Spleen (tissue), 11 donors: ENCODE measurements at regions not wholly inside any gene's neighbourhood (a gene's known extent, or its start where the extent isn't known, plus 50 kb on each side); places are given as distances from the start of the nearest gene placed in this dataset.

Experiments used
- DNase-seq: peaks from one replicate; pipeline ENCODE4 v3.0.0-alpha.2; 2020
- H3K27ac ChIP-seq, 8 donors: fragments of 200-600 bp; sonication (generic) in 7 of 8; 1 replicate in 4 of 8; 2 replicates in 4 of 8; pipeline versions ENCODE4 v1.5.0 to v1.8.0; 2016 to 2021; ENCODE audit warnings: inconsistent platforms in 4 of 8, mild to moderate bottlenecking in 4 of 8, moderate library complexity in 1 of 8
- H3K27me3 ChIP-seq, 7 donors: fragments of 200-600 bp; sonication (generic) in 6 of 7; replicated peaks in 1 of 7; 1 replicate in 4 of 7; 2 replicates in 3 of 7; pipeline versions ENCODE4 v1.5.0 to v1.8.0; 2016 to 2021; ENCODE audit warnings: inconsistent platforms in 3 of 7, mild to moderate bottlenecking in 1 of 7
- H3K36me3 ChIP-seq, 6 donors: fragments of 200-600 bp; sonication (generic) in 5 of 6; 1 replicate in 4 of 6; 2 replicates in 2 of 6; pipeline versions ENCODE4 v1.5.0 to v1.8.0; 2016 to 2021; ENCODE audit warnings: inconsistent platforms in 2 of 6
- H3K4me1 ChIP-seq, 6 donors: fragments of 200-600 bp; sonication (generic) in 5 of 6; 1 replicate in 3 of 6; 2 replicates in 3 of 6; pipeline versions ENCODE4 v1.5.0 to v1.8.0; 2016 to 2021; ENCODE audit warnings: inconsistent platforms in 3 of 6
- H3K4me3 ChIP-seq, 8 donors: fragments of 200-600 bp; sonication (generic) in 7 of 8; 1 replicate in 4 of 8; 2 replicates in 4 of 8; pipeline versions ENCODE4 v1.5.0 to v1.8.0; 2016 to 2021; ENCODE audit warnings: inconsistent platforms in 4 of 8, mild to moderate bottlenecking in 4 of 8, moderate library complexity in 2 of 8
- H3K9me3 ChIP-seq, 8 donors: fragments of 200-600 bp; sonication (generic) in 7 of 8; 1 replicate in 4 of 8; 2 replicates in 4 of 8; pipeline versions ENCODE4 v1.5.0 to v1.8.0; 2016 to 2021; ENCODE audit warnings: inconsistent platforms in 4 of 8
- CTCF ChIP-seq, 11 experiments: fragments of 200-600 bp in 7 of 11; fragments of 450-650 bp in 4 of 11; sonication (generic) in 4 of 11; IDR thresholded peaks in 8 of 11; conservative IDR thresholded peaks in 3 of 11; 1 replicate in 7 of 11; 2 replicates in 4 of 11; pipeline versions ENCODE4 v1.4.0 to v1.8.0; 2016 to 2021; ENCODE audit warnings: antibody characterized with exemption in 11 of 11, inconsistent platforms in 4 of 11, mild to moderate bottlenecking in 1 of 11
- POLR2A ChIP-seq, 3 donors: fragments of 450-650 bp; IDR thresholded peaks; one replicate each; pipeline ENCODE4 v1.5.1; 2017; ENCODE audit warnings: antibody characterized with exemption in 3 of 3, mild to moderate bottlenecking in 1 of 3
- POLR2AphosphoS5 ChIP-seq, 3 donors: sonication (generic); formaldehyde crosslinking; IDR thresholded peaks; one replicate each; pipeline ENCODE4 v1.5.1; 2017; ENCODE audit warnings: antibody characterized with exemption in 3 of 3
- WGBS, 5 donors: extraction: QIAGEN DNeasy Blood & Tissue Kit in 3 of 5; methylation state at CpG; one replicate each; pipeline versions ENCODE4 v1.1.5 to v1.1.7; 2013 to 2018; 5-methylcytosine and 5-hydroxymethylcytosine counted together
- intact Hi-C: fragments of 100-400 bp; cut with DNase I; formaldehyde crosslinking; loops from one replicate; pipeline ENCODE4 v1.15.0; 2023; ENCODE audit warnings: low total_unique reads
- donor health status: healthy with polysubstance abuse.
- donor health status: DM: no; HTN: no; CAD: no; lungs with moderate emphysema.
- donor health status: DM: no; HTN: no; CAD: no.
- donor health status: Bipolar disorder and iron deficiency.
- donor health status: healthy.
- donor health status: DM: no; HTN: no; CAD: no.
- donor health status: DM: yes; HTN: yes; CAD: no.

- Histone ChIP-seq H3K4me3 (no peak overlapping the region), H3K27me3 (no peaks in the 10 kb centered on the region), H3K4me1 (no peaks in the 10 kb centered on the region), H3K36me3 (no peaks in the 10 kb centered on the region), H3K9me3 (no peaks in the 10 kb centered on the region), H3K27ac (no peak overlapping the region)
- DNase-seq = no peak
- TF ChIP-seq CTCF (IDR thresholded peaks at IDR 0.05 in 8 of 11, conservative IDR thresholded peaks at IDR 0.05 in 3 of 11) (no peak), POLR2AphosphoS5 (IDR thresholded peaks at IDR 0.05) (no peak), POLR2A (IDR thresholded peaks at IDR 0.05) (no peak)
- WGBS, 5 donors = 31 to 65% (median 50%) methylated on average over 1 of the region's 1 CpG
- intact Hi-C loops = no loop called here
Observed at GRCh38 chr4:27861381-27861787, 1000.7 kb downstream of the STIM2 start.

GRCh38 chr4:27861802-27862201 lies 1001.2 kb downstream of the STIM2 start:
- 71 to 81% (median 77%) methylated on average over 5 of the region's 5 CpGs for WGBS, 5 donors
- H3K27me3 ChIP-seq = no peaks in the 10 kb centered on the region

DNA sequence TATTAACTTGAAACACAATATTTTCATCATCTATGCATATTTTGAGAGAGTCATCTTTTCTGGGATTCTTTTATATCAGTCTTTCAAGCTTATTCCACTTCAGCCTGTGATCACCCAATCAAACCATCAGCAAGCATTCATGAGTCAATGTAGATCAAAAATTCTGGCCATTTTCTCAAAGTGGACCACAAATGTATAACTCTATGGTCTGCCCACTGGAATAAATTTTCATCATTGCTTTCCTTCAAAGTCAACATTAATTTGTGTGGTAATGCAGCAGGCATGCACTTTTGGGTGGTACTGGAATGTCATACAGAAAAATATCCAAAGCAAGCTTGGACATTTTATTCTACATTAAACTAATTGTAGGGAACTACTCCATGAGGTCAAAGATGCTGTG lies 1013.0 kb downstream of the STIM2 start:
- H3K9me3 ChIP-seq = peaks cover 0 to 4% (median 0%) of the 10 kb centered on the region in 8 donors

More at GRCh38 chr4:27861802-27862201, 1001.2 kb downstream of the STIM2 start:
- Histone ChIP-seq H3K36me3 (no peaks in the 10 kb centered on the region), H3K4me3 (no peak overlapping the region), H3K27ac (no peak overlapping the region), H3K4me1 (no peaks in the 10 kb centered on the region), H3K9me3 (no peaks in the 10 kb centered on the region)
- intact Hi-C loops = no loop called here
- DNase-seq = no peak
- TF ChIP-seq POLR2AphosphoS5 (IDR thresholded peaks at IDR 0.05) = no peak
- TF ChIP-seq CTCF (IDR thresholded peaks at IDR 0.05 in 8 of 11, conservative IDR thresholded peaks at IDR 0.05 in 3 of 11) = no peak
- no peak for TF ChIP-seq POLR2A (IDR thresholded peaks at IDR 0.05)

GRCh38 chr4:27881705-27882104 lies 1021.1 kb downstream of the STIM2 start:
- TF ChIP-seq CTCF (IDR thresholded peaks at IDR 0.05 in 8 of 11, conservative IDR thresholded peaks at IDR 0.05 in 3 of 11) (no peak), POLR2AphosphoS5 (IDR thresholded peaks at IDR 0.05) (no peak), POLR2A (IDR thresholded peaks at IDR 0.05) (no peak)
- peaks cover 0 to 12% (median 2%) of the 10 kb centered on the region in 8 donors for H3K9me3 ChIP-seq
- H3K27ac ChIP-seq = no peak overlapping the region

More for the DNA sequence above, 1013.0 kb downstream of the STIM2 start:
- H3K27ac ChIP-seq = no peak overlapping the region
- no peak for DNase-seq
- no peak overlapping the region for H3K4me3 ChIP-seq
- no peaks in the 10 kb centered on the region for H3K36me3 ChIP-seq
- H3K27me3 ChIP-seq = no peaks in the 10 kb centered on the region
- H3K4me1 ChIP-seq = no peaks in the 10 kb centered on the region
- intact Hi-C loops = no loop called here
- TF ChIP-seq POLR2AphosphoS5 (IDR thresholded peaks at IDR 0.05) = no peak
- no peak for TF ChIP-seq CTCF (IDR thresholded peaks at IDR 0.05 in 8 of 11, conservative IDR thresholded peaks at IDR 0.05 in 3 of 11)
- no peak for TF ChIP-seq POLR2A (IDR thresholded peaks at IDR 0.05)

More at GRCh38 chr4:27881705-27882104, 1021.1 kb downstream of the STIM2 start:
- H3K4me3 ChIP-seq = no peak overlapping the region
- H3K27me3 ChIP-seq = no peaks in the 10 kb centered on the region
- no peaks in the 10 kb centered on the region for H3K36me3 ChIP-seq
- H3K4me1 ChIP-seq = no peaks in the 10 kb centered on the region
- no peak for DNase-seq
- intact Hi-C loops = no loop called here
